Transverse colon (tissue), 3 donors: ENCODE measurements at regions not wholly inside any gene's neighbourhood (a gene's known extent, or its start where the extent isn't known, plus 50 kb on each side); places are given as distances from the start of the nearest gene placed in this dataset.

Experiments used
- CTCF ChIP-seq, 5 experiments: fragments of 200-600 bp in 3 of 5; fragments of 450-650 bp in 2 of 5; sonication (generic) in 3 of 5; IDR thresholded peaks; 1 replicate in 2 of 5; 2 replicates in 3 of 5; pipeline ENCODE4 v1.5.1; 2016 to 2017; ENCODE audit warnings: antibody characterized with exemption in 5 of 5, inconsistent platforms in 3 of 5, mild to moderate bottlenecking in 2 of 5, moderate library complexity in 1 of 5
- EP300 ChIP-seq: sonication (generic); formaldehyde crosslinking; IDR thresholded peaks from one replicate; pipeline ENCODE4 v1.6.1; 2017; ENCODE audit warnings: antibody characterized with exemption, low read depth
- POLR2A ChIP-seq: fragments of 450-650 bp; IDR thresholded peaks from one replicate; pipeline ENCODE4 v1.6.1; 2016; ENCODE audit warnings: antibody characterized with exemption, mild to moderate bottlenecking, moderate library complexity

- TF ChIP-seq CTCF (IDR thresholded peaks at IDR 0.05) (no peak), POLR2A (no peak), EP300 (no peak)
Observed at GRCh38 chr10:36666451-36666850, 458.9 kb upstream of the ANKRD30A start.
